Activated naive CD8-positive, alpha-beta T cell treated with anti-CD3 and anti-CD28 coated beads, Interleukin-2, amount 50 U/mL, for 16 hours (primary cell): ENCODE measurements at regions not wholly inside any gene's neighbourhood (a gene's known extent, or its start where the extent isn't known, plus 50 kb on each side); places are given as distances from the start of the nearest gene placed in this dataset.
"Not testable (repeated sequence)": the region's sequence is repeated elsewhere in the genome, so short reads cannot be mapped to it uniquely, and the experiment has no call there.

ENCODE experiments used
- DNase-seq: peaks from one replicate; pipeline ENCODE4 v3.0.0-alpha.2; 2020; ENCODE audit warnings: low read depth, low spot score

DNA sequence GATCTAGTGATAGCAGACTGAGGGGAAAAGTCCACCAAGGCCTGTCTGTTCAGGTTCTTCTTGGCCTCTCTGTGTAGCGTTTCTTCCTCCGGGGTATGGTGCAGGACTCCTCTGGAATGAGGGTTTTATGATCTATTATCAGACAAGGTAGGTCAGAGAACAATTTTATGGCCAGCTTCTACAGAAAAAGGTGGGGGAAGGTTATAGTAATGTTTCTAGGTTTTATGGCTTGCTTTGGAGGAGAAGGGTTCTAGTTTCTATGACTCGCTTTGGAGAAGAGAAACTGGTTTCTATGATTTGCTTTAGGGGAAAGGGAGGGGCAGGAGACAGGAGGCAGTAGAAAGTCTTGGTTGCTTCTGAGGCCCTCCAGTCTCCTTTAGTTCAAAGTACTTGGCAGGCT lies 144.8 kb upstream of the LAMA2 start:
- no peak for DNase-seq

DNA sequence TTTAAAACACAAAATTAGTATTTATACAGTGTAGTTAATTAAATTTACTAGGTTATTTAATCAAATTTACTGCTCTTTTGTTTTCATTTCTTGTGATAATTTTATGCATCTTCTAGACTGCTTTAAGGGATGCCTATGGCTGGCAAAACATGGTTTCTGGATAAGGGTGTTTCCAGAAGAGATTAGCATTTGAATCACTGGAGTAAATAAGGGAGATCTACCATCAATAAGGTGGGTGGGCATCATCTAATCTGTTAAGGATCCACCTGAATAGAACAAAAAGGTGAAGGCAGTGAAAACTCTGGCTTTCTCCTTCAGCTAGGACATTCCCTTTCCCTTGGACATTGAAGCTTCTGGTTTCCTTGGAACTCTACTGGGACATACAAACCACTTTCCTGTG lies 146.2 kb upstream of the LAMA2 start:
- DNase-seq: no peak

DNA sequence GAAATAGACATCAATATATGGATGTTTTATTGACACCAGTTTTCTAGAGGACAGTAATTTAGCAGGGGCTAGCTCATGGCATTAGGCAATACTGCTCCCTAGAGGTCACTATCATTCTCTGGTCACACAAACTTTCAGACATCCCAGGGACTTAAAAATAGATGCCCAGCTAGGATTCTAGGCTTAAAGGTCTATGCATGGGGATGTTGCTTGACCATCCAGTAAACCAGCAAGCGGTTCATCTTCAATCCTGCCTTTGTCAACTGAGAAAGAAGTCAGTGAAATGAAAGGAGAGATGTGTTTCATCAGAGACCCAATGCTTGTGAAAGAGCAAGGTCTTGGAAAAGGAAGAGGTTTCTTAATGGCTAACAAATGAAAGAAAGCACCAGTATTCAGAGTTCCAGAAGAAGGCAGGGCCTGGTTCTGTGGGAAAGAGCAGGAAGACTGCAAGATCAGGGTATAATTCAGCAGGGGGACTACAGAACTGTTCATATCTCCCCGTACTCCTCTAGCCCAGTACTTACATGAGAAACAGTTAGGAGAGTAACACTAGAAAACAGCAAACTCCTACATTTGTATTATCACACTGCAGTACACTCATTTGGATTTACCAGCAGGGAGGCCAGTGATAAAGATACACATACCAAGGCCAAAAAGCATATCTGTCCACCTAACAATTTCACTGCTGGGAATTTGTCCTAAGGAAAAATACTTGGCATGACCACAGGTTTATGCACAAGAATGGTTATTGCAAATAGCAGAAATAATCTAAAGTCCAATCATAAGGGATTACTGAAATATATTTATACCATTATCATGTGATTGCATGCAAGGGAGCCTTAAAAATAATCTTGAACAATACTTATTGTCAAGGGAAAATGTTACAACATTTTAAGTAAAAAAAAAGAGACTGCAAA lies 151.4 kb upstream of the LAMA2 start:
- DNase-seq: no peak

DNA sequence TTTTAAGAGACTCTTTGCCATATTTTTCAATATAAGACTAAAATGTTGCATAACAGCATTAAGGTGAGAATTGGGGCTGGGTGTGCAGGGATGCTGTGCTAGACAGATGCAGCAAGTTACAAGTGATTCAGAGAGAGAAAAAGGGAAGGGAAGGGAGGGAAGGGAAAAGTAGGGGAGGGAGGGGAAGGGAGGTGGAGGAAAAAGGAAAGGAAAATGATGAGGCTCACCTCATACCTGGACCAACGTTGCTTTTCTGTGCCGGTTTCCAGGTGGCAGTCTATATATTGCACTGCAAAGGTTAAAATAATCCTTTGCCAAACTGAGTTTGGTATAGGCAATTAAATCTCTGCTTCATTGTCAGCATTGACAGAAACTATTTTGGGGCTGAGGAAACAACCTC lies 155.4 kb upstream of the LAMA2 start:
- no peak for DNase-seq

DNA sequence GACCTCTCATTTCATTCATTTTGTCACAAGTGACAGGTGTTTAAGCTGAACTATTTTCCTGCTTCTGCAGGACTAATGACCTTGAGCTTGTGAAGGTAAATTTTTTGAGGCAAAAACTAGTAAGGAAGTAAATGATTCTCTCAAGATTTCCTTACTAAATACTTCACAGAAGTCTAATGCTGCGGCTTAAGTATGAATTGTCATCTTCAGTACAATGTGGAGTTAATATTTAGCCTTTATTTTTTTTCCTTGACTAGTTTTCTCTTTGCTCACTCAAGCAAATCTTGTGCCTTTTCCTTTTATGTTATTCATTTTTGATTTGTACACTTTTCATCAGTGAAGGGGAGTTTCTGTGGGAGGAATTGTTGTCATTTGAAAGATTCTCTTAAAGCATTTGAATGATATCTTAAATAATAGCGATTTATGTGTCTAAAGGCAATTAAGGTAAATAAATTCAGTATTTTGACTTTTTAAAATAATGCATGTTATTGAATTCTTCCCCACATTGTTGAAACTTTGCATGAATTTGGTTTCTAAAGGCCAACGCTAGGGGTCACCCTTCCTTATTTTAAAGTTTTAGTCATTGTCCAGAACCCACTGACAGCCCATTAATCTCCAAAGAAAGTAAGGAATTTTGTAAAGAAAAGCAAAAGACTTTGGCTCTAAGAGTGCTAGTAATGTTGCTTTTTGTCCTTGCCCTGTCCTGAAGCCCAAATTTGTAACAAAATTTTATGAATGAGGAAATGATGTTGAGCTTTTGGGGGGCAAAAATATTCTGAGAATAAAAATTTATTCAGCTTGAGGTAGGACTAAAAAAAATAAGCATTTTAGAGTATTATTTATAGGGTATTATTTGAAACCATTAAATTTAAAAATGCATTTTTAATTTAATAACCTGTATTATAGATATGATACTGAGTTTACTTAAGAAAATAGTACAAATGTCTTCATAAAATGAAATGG lies 157.4 kb upstream of the LAMA2 start:
- peak; percentile 5 for DNase-seq

DNA sequence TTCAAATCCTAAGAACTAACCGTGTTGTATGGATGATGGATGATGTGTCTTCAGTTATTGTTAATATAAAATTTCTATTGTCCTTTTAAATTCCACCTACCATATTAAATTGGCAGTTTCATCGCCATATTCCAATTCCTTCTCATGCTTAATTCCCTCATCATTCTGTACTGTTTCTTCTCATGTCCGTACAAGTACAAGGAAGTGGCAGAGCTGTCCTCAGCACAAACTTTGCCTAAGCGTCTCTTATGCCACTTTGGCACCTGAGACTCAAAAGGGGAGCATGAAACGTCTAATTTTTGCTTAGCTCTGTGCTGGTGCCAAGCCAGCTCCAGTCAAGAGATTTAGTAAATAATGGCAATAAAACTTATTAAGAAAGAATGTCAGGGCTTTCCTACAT lies 158.2 kb upstream of the LAMA2 start:
- no peak for DNase-seq

DNA sequence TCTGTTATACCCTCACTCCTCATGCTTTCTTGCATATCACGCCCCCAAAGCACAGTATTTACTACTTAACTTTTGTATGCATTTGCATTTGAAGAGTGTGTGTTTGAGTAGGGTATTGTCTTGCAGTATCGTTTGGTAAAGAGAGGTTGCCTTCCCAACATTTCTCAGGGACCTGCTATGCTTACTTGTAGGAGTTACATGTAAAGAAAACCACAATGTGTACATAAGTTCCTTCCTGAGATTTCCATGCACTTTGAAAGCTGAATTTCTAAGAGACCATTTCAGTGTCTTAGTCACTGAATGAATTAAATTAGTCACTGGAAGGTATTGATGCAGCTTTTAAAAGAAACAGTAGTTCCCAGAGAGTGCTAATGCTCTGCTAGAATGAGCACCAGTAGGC lies 159.3 kb upstream of the LAMA2 start:
- no peak for DNase-seq

DNA sequence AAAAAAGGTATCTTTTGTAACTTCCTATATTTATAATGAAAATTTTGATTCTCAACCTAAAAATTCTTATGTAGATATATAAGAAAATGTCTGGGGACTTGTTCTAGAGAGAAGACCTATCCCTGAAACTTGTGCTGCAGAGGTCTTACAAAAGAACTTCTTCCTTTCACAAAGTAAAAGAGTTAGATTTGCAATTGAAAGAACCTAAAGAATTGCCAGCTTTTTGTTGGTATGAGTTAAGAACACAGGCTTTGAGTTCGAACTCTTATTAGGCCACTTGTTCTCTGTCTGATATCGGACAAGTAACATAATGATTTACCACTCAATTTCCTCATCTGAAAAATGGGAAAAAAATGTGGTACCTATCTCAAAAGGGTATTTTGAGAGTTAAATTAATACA lies 162.0 kb upstream of the LAMA2 start:
- no peak for DNase-seq

DNA sequence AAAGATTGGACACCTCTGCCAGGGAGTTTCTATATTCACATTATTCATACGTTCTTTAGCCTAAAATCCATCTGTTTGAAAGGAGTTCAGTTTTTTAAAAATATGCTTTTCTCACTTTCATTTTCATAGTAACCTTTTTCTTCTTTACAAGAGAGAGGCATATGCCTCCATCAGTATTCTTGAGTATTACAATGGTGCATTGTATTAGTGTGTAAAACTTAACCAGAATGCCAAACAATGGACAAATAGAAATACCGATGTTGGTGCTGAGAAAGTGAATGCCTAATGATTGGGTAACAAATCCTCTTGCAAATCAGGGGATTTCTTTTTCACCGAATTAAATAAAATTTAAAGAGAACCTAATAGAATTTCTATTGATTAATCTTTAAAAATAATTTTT lies 163.2 kb upstream of the LAMA2 start:
- no peak for DNase-seq

DNA sequence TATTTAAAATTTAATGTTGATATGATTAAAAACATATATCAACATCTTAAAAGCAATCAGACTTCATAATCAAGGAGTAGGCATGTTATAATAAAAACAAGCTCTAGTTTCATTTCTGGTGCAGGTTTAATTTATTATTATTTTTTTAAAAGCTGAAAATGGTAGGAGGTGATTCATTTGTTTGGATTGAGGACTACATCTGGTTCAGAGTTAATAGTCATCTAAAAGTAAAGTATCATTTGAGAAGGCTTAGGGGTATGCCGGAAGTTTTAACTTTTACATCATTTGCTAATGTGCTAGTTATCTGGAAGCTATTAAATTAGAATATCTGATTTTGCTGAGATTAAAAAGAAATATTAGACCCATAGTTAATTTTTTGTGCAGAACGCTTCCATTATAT lies 169.5 kb upstream of the LAMA2 start:
- DNase-seq: no peak

DNA sequence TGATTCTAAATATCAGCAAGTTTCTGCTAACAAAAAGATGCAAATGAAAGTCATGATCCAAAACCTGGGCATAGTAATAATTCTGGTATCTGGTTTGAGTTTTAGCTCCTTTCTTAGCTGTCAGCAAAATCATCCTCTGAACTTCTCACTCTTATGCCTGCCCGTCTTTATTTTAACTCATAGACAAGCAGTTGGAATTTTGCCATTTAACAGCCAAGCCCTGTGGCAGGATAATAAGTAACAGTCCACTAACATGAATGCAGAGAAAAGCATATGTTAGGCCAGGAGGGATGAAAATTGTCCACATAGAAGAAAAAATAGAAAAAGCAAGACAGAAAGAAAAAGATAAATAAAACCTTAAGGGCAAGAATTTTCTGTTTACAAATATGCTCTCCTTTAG lies 170.0 kb upstream of the LAMA2 start:
- DNase-seq: no peak

DNA sequence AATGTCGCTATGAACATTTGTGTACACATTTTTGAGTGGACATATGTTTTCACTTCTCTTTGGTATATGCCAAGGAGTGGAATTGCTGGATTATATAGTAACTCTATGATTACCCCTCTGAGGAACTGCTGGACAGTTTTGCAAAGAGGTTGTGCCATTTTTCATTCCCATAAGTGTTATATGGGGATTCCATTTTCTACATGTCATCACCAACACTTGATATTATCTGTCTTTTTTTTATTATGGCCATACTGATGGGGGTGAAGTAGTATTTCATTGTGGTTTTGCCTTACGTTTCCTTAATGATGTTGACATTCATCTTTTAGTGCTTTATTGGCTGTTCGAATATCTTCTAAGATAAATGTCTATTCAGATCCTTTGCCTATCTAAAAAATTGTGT lies 171.8 kb upstream of the LAMA2 start:
- no peak for DNase-seq

DNA sequence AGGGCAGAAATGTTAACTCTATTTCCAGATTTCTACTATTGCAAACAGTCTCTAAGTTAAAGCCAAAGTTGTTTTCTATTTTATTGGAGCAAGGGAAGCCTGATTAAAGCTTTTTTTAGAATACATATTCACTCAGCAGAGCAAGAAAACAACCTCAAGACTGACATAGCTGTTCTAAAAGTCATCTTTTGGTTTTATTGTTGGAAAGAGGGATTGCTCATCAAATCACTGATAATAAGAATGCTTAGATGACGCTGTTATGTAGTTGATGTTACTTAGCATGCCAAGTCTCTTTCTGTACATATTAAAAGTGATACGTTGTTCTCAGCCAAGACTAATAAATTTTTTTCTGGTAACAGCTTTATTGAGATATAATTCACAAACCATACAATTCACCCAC lies 172.6 kb upstream of the LAMA2 start:
- no peak for DNase-seq

DNA sequence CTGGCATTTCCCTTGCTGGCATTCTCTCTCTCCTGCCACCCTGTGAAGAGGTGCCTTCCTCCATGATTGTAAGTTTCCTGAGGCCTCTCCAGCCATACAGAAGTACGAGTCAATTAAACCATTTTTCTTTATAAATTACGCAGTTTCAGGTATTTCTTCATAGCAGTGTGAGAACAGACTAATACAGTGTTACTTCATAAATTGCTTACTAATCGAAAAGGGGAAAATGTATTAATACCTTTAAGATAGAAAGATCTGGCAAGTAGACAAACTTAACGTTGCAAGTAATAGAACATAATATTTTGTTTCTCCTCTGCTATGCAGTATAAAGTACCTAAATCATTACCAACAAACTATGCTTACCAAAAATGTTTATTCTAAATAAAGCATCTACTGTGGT lies 178.3 kb upstream of the LAMA2 start:
- no peak for DNase-seq

DNA sequence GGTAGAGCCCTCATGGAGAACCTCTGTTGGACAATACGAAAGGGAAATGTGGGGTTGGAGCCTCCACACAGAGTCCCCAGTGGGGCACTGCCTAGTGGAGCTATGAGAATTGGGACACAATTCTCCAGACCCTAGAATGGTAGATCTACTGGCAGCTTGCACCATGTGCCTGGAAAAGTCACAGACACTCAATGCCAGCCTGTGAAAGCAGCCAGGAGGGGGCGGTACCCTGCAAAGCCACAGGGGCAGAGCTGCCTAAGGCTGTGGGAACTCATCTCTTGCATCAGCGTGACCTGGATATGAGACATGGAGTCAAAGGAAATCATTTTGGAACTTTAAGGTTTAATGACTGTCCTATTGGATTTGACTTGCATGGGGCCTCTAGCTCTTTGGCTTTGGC lies 179.1 kb upstream of the LAMA2 start:
- DNase-seq: not testable (repeated sequence)

DNA sequence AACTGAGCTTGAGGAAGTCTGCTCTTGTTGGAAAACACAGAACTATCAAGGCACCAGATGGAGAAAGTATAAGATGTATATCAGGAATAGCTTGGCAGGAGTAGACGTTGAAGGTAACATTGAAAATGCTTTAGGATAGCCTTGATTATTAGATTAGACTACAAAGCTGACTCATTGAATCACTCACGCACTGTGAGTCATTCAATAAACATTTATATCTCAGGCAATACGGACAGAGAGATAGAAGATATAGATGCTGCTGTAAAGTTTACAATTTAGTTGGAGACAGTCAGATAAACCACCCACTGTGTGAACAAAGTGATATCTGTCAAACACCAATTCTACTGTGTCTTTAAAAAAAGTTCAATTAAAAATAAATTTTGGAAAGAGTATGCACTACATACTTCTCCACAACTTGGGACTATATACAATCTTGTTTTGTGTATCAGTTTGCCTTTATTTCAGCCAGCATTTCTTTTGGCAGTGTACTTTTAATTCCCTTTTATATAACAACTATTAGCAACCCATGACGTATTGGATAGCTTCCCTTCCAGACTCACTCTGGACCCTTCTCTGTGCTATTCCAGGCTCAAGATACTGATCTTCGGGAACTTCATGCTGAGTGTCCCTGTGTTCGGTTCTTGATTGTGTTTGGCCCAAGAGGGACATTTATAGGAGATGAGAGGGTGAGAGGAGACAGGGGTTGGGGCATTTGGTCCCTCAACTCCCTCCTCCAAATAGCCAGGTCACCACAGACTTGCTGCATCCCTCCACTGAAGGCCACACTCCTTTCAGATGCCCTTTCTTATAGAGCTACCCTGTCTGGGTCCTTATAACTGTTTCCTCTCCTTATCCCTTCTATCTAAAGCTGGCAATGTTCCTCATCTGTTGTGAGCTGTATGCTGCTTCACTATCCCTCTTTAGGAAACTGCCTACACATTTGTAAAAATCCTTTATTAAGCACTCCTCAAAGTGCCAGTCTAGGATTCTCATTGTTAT lies 176.6 kb upstream of the PTPRK start:
- DNase-seq: no peak

DNA sequence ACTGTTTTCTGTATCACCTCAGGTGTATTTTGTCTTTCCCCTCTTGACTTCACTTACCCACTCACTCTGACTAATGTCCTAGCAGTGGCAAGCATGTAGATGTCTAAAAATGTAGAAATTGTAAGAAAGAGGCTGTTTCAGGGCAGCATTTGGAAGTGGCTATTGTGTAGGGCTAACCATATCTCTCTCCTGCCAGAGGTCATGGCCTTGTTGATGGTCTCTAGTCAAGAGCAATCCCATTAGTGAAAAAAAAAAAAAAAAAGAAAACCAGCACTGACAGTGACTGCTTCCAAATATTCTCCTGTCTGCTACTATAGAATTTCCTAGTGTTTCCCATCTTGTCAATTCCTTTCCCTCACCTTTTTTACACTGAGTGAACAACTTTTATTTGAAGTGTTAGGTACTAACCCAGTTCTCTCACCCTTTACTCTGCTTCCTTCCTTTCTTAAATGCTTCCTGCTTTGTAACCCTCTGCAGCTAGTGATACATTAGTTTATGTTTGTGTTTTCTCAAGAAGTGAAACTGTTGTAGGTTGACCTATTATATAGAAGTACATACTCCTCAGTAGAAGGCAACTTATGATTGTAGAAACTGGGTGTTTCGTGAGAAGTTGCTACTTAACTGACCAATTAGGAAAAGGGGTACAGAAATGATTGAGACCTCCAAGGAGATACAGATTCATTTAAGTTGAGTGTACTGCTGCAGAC lies 174.1 kb upstream of the PTPRK start:
- no peak for DNase-seq

DNA sequence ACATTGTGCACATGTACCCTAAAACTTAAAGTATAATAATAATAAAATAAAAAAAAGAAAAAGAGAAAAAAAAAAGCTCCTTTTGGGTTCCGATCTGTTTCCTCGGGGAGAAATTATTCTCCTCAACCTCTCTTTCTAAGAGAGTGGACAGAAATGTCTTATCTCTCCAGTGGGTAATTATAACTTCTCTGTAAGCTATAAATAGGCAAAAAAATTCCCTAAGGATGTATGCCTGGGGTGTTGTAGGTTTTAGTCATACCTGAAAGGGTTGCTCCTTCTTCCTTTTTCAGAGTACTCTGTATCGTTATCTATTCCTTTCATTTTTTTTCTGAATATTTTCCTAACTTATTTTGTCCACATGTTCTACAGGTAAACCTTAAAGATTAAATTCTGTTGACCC lies 169.7 kb upstream of the PTPRK start:
- DNase-seq: no peak

DNA sequence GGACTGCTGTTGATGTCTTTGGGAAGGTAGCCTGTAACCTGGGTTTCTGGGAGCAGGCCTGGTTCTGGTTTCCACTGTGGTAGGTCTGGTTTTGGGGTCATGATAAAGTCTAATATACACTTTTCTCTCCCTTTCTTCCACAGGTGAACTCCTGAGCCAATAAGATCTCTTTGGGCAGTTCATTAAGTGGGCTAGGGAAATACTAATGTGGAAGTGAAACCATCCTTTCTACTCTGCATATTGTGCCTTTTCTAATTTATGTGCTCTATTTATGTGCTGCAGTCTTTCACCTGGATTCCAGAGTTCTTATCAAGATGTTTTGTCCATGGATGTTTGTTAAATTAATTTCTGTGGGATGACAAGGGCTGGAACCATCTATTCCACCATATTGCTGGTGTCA lies 165.7 kb upstream of the PTPRK start:
- no peak for DNase-seq

DNA sequence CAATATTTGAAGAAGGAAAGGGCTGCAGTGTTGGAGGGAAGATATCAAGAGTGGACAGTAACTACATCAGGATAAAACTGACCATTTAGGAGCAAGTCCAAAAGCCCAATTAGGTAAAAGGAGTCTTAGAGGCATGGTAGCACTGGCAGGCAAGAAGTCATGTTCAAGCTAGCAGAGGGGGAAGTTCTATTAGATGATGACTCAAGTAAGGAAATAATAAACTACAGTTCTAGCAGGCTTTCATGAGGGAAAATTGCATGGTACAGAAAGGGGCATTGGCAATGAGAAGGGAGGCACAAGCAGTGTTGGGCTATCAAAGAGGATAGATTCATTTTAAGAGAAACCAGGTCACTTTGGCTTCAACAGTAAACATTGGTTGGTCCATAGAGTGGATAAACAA lies 156.1 kb upstream of the PTPRK start:
- no peak for DNase-seq

DNA sequence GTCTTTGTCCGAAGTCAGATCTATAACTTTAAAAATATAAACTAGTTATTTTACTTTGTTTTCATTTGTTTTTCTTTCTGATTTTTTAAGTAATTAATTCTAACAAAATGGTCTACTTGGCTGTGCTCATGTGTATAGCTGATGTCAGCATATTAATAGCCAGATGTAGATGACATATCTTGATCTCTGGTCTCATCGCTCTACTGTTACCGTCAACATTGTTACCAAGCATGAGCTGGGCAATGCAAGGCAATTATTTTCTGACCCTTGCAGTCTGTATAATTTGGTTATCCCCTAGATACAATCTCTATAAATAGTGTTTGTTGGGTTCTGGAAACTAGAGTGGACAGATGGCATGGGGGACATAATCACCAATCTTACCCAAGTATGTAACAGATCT lies 151.6 kb upstream of the PTPRK start:
- DNase-seq: no peak
